ENCODE measurements at regions not wholly inside any gene's neighbourhood (a gene's known extent, or its start where the extent isn't known, plus 50 kb on each side); places are given as distances from the start of the nearest gene placed in this dataset.

- DNase-seq, result no peak
Observed at GRCh38 chr5:3217771-3218495, 377.7 kb upstream of the IRX1 start.

GRCh38 chr5:3217114-3217513 is 378.5 kb upstream of the IRX1 start:
- no peak for DNase-seq

- no peak for DNase-seq
Observed at GRCh38 chr5:3216386-3216785, 379.2 kb upstream of the IRX1 start.

GRCh38 chr5:3214838-3215374 is 380.7 kb upstream of the IRX1 start:
- DNase-seq, result no peak

GRCh38 chr5:3214396-3214795 is 381.2 kb upstream of the IRX1 start:
- DNase-seq, result no peak

- no peak for DNase-seq
Observed at GRCh38 chr5:3212869-3213268, 382.8 kb upstream of the IRX1 start.

GRCh38 chr5:3210531-3210930 is 385.1 kb upstream of the IRX1 start:
- no peak for DNase-seq

GRCh38 chr5:3209918-3210317 is 385.7 kb upstream of the IRX1 start:
- no peak for DNase-seq

- no peak for DNase-seq
Observed at GRCh38 chr5:3202570-3202969, 393.1 kb upstream of the IRX1 start.

- DNase-seq, result no peak
Observed at GRCh38 chr5:3201941-3202340, 393.7 kb upstream of the IRX1 start.

GRCh38 chr5:3201121-3201520 is 394.5 kb upstream of the IRX1 start:
- no peak for DNase-seq

- no peak for DNase-seq
Observed at GRCh38 chr5:3199962-3200755, 395.5 kb upstream of the IRX1 start.

- no peak for DNase-seq
Observed at GRCh38 chr5:3198074-3198449, 397.6 kb upstream of the IRX1 start.

GRCh38 chr5:3197304-3198073 is 398.1 kb upstream of the IRX1 start:
- DNase-seq, result no peak

- no peak for DNase-seq
Observed at GRCh38 chr5:3195994-3196393, 399.6 kb upstream of the IRX1 start.

- DNase-seq, result no peak
Observed at GRCh38 chr5:3194684-3195083, 400.9 kb upstream of the IRX1 start.

- no peak for DNase-seq
Observed at GRCh38 chr5:3194271-3194670, 401.4 kb upstream of the IRX1 start.

GRCh38 chr5:3191585-3191984 is 404.0 kb upstream of the IRX1 start:
- DNase-seq, result no peak

- no peak for DNase-seq
Observed at GRCh38 chr5:3190930-3191329, 404.7 kb upstream of the IRX1 start.

GRCh38 chr5:3190433-3190832 is 405.2 kb upstream of the IRX1 start:
- DNase-seq, result no peak

- no peak for DNase-seq
Observed at GRCh38 chr5:3187771-3188425, 407.7 kb upstream of the IRX1 start.

GRCh38 chr5:3186736-3187405 is 408.8 kb upstream of the IRX1 start:
- no peak for DNase-seq

Measured in EL (cell line).